Ovary (tissue), 7 donors: ENCODE measurements at regions not wholly inside any gene's neighbourhood (a gene's known extent, or its start where the extent isn't known, plus 50 kb on each side); places are given as distances from the start of the nearest gene placed in this dataset.

Experiments
- DNase-seq, 5 donors: peaks; one replicate each; pipeline ENCODE4 v3.0.0-alpha.2; 2019 to 2020
- H3K27ac ChIP-seq, 2 donors: fragments of 200-600 bp; one replicate each; pipeline versions ENCODE4 v1.5.1 to v1.8.0; 2019 to 2022
- H3K27me3 ChIP-seq: fragments of 200-600 bp; one replicate; pipeline ENCODE4 v1.8.0; 2022
- H3K36me3 ChIP-seq: fragments of 200-600 bp; sonication (generic); one replicate; pipeline ENCODE4 v1.5.1; 2019
- H3K4me1 ChIP-seq: one replicate; pipeline ENCODE4 v1.8.1; 2013; ENCODE audit warnings: mild to moderate bottlenecking, moderate library complexity; ENCODE audit not compliant: insufficient read depth
- H3K4me3 ChIP-seq: fragments of 200-600 bp; sonication (generic); one replicate; pipeline ENCODE4 v1.5.1; 2017
- H3K9me3 ChIP-seq, 2 donors: fragments of 200-600 bp in 1 of 2; sonication (generic) in 1 of 2; one replicate each; pipeline versions ENCODE4 v1.5.1 to v1.8.1; 2013 to 2019; ENCODE audit warnings: mild to moderate bottlenecking in 1 of 2, moderate library complexity in 1 of 2
- EP300 ChIP-seq: sonication (generic); formaldehyde crosslinking; IDR thresholded peaks from one replicate; pipeline ENCODE4 v1.6.1; 2017; ENCODE audit warnings: antibody characterized with exemption
- POLR2A ChIP-seq: fragments of 450-650 bp; IDR thresholded peaks from one replicate; pipeline ENCODE4 v1.6.1; 2017; ENCODE audit warnings: antibody characterized with exemption, mild to moderate bottlenecking, moderate library complexity
- WGBS, 3 donors: extraction: QIAGEN DNeasy Blood & Tissue Kit in 1 of 3; methylation state at CpG; one replicate each; pipeline versions ENCODE4 v1.1.5 to v1.1.7; 2013 to 2017; 5-methylcytosine and 5-hydroxymethylcytosine counted together
- intact Hi-C, 4 donors: fragments of 100-400 bp; cut with DNase I; formaldehyde crosslinking; loops; one replicate each; pipeline versions ENCODE4 v1.11.0 to v1.15.1; 2022 to 2023
- TF ChIP-seq, protein P1 (sequence below), 3 donors: fragments of 450-650 bp in 2 of 3; fragments of 200-600 bp in 1 of 3; IDR thresholded peaks; one replicate each; pipeline versions ENCODE4 v1.5.1 to v1.8.0; 2016 to 2022; ENCODE audit warnings: antibody characterized with exemption in 3 of 3, mild to moderate bottlenecking in 1 of 3
- donor health status: DM: no; HTN: no; CAD: no; lungs with moderate emphysema.
- donor health status: DM: no; HTN: no; CAD: no.
- donor health status: Bipolar disorder and iron deficiency.
- donor health status: DM: no; HTN: no; CAD: no.
- donor health status: DM: yes; HTN: yes; CAD: no.

DNA sequence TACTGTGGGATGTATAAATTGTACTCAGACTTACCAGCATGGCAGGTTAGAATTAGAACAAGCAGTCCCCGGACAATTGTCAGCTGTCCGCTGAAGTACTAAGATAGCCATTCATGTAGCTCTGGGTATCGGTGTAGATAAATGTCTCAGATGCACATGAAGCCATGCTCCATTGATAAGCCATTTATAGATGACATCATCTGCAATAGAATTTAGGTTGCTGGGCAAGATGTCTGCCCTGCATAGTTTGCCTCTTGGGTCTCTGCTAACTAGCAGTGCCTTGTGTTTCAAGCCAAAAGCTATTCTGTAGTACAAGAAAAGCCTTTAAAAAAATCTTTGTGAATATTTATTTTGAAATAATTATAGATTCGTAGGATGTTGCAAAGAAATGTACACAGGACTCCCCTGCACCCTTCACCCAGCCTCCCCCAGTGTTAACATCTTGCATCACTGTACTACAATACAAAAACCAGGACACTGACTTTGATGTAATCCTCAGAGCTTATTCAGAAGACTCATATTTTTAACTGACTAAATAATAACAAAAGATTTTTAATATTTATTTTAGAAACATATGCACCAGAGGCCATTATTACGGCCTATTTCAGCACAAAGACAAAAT lies 220.6 kb upstream of the THRB start:
- H3K4me1 ChIP-seq, result no peaks in the 10 kb centered on the region
- no peaks in the 10 kb centered on the region for H3K36me3 ChIP-seq
- WGBS, 3 donors, result 72 to 80% (median 73%) methylated on average over 5 of the region's 5 CpGs
- no peak for DNase-seq
- no peaks in the 10 kb centered on the region for H3K27me3 ChIP-seq
- intact Hi-C loops, result no loop called here
- H3K9me3 ChIP-seq, result no peaks in the 10 kb centered on the region
- no peak overlapping the region for H3K27ac ChIP-seq
- no peak overlapping the region for H3K4me3 ChIP-seq
- TF ChIP-seq POLR2A, result no peak
- TF ChIP-seq, protein P1, sequence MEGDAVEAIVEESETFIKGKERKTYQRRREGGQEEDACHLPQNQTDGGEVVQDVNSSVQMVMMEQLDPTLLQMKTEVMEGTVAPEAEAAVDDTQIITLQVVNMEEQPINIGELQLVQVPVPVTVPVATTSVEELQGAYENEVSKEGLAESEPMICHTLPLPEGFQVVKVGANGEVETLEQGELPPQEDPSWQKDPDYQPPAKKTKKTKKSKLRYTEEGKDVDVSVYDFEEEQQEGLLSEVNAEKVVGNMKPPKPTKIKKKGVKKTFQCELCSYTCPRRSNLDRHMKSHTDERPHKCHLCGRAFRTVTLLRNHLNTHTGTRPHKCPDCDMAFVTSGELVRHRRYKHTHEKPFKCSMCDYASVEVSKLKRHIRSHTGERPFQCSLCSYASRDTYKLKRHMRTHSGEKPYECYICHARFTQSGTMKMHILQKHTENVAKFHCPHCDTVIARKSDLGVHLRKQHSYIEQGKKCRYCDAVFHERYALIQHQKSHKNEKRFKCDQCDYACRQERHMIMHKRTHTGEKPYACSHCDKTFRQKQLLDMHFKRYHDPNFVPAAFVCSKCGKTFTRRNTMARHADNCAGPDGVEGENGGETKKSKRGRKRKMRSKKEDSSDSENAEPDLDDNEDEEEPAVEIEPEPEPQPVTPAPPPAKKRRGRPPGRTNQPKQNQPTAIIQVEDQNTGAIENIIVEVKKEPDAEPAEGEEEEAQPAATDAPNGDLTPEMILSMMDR (IDR thresholded peaks at IDR 0.05), result no peak
- no peak for TF ChIP-seq EP300

DNA sequence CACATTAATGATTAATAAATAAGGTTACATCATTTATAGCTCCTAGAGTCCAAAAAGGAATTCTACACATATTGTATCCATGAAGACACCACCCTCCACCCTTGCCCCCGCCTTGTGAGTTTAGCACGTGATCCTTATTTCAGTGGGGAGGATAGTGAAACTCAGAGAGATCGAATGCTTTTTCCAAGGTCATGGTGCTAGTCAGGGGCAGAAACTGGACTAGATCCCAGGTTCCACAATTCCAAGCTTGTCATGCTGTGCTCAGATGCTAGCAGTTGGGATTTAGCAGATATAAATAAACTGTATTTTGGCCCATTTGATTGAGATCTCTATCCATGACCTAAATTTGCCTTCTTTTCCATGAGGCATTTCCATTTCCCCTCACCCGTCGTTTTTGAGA lies 227.4 kb upstream of the THRB start:
- no peaks in the 10 kb centered on the region for H3K27me3 ChIP-seq
- H3K36me3 ChIP-seq, result no peaks in the 10 kb centered on the region
- WGBS, 3 donors, result 25 to 35% (median 27%) methylated on average over 5 of the region's 5 CpGs
- H3K27ac ChIP-seq, result no peak overlapping the region
- no peak for DNase-seq
- intact Hi-C loops, result no loop called here
- no peaks in the 10 kb centered on the region for H3K9me3 ChIP-seq
- no peak overlapping the region for H3K4me3 ChIP-seq
- no peaks in the 10 kb centered on the region for H3K4me1 ChIP-seq
- TF ChIP-seq, protein P1 (IDR thresholded peaks at IDR 0.05), result no peak
- no peak for TF ChIP-seq EP300

DNA sequence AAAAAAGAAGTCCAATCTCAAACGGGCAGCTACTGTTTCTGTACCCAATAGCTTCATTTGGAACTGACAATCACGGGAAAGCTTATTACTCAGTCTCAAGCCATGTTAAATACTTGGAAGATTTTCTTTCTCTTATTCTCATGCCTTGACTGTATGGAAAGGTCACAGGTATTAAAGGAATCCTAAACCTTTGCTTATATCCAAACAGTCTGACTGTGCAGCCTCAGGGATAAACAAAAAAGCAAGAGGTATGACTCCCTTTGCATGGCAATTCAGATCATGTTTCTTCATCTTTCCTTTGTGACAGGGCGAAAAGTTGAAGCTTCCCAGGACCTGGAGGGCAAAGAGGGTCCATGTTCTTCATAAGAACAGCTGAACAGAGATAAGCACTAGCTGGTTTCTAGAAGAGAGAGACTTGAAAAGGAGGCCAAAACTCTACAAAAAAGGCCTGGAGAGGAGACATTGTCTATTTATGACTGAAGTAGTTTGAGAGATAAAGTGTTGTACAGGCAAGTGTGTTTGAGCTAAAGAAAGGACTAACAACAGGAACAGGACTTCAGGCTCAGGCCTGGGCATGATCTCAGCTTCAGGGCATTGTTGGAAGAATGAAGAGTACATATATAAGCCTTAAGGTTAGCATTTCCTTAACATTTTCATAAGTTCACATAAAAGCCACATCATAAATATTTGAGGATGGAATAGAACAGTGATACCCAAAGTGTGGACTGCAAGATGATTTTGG lies 231.0 kb upstream of the THRB start:
- WGBS, 3 donors, result 70 to 83% (median 77%) methylated on average over 3 of the region's 3 CpGs
- DNase-seq, result no peak
- H3K27me3 ChIP-seq, result no peaks in the 10 kb centered on the region
- no peak overlapping the region for H3K27ac ChIP-seq
- no peaks in the 10 kb centered on the region for H3K9me3 ChIP-seq
- no peak overlapping the region for H3K4me3 ChIP-seq
- intact Hi-C loops, result no loop called here
- no peaks in the 10 kb centered on the region for H3K36me3 ChIP-seq
- H3K4me1 ChIP-seq, result no peaks in the 10 kb centered on the region
- TF ChIP-seq POLR2A (no peak), EP300 (no peak)
- TF ChIP-seq, protein P1 (IDR thresholded peaks at IDR 0.05), result no peak

DNA sequence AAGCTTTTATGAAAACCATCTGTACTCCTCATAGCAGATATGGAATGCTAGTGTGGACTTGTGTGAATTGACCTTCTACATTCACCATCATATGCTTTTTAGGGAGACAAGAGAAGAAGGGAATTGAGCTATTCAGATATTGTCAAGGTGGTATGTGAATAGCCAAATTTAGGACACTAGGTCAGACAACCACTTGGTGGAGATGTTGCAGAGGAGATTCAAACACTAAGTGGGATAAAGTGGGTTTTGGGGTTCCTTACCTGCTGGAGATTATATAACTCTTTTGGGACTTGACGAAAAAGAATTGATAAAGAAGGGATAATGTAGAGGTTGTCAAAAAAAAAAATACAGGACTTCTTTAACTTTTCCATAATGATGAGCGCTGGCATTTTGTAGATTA lies 231.8 kb upstream of the THRB start:
- H3K27me3 ChIP-seq, result no peaks in the 10 kb centered on the region
- intact Hi-C loops, result no loop called here
- H3K27ac ChIP-seq, result no peak overlapping the region
- H3K4me1 ChIP-seq, result no peaks in the 10 kb centered on the region
- DNase-seq, result no peak
- 90 to 98% (median 93%) methylated on average over 2 of the region's 2 CpGs for WGBS, 3 donors
- H3K4me3 ChIP-seq, result no peak overlapping the region
- no peaks in the 10 kb centered on the region for H3K36me3 ChIP-seq
- TF ChIP-seq, protein P1 (IDR thresholded peaks at IDR 0.05), result no peak
- TF ChIP-seq EP300 (no peak), POLR2A (no peak)
- no peaks in the 10 kb centered on the region for H3K9me3 ChIP-seq
